GM12872 (cell line): ENCODE measurements at regions not wholly inside any gene's neighbourhood (a gene's known extent, or its start where the extent isn't known, plus 50 kb on each side); places are given as distances from the start of the nearest gene placed in this dataset.

Source experiments
- CTCF ChIP-seq: IDR thresholded peaks from 3 replicates; pipeline ENCODE4 v1.5.1; 2011; ENCODE audit warnings: low read depth, mild to moderate bottlenecking, low read length, moderate library complexity; ENCODE audit not compliant: insufficient read depth

- TF ChIP-seq CTCF, result no peak
Measured at GRCh38 chr1:184300446-184300845, 86.4 kb upstream of the C1orf21 start.

GRCh38 chr1:184301227-184301626 lies 85.6 kb upstream of the C1orf21 start:
- TF ChIP-seq CTCF, result no peak

GRCh38 chr1:184302346-184302745 lies 84.5 kb upstream of the C1orf21 start:
- TF ChIP-seq CTCF, result no peak

GRCh38 chr1:184310157-184310819 lies 76.5 kb upstream of the C1orf21 start:
- no peak for TF ChIP-seq CTCF

- TF ChIP-seq CTCF, result no peak
Measured at GRCh38 chr1:184311580-184311979, 75.2 kb upstream of the C1orf21 start.

GRCh38 chr1:184315254-184315653 lies 71.6 kb upstream of the C1orf21 start:
- TF ChIP-seq CTCF, result no peak

- TF ChIP-seq CTCF, result no peak
Measured at GRCh38 chr1:184319879-184320278, 67.0 kb upstream of the C1orf21 start.

GRCh38 chr1:184322253-184322652 lies 64.6 kb upstream of the C1orf21 start:
- TF ChIP-seq CTCF, result no peak
